ENCODE measurements at regions not wholly inside any gene's neighbourhood (a gene's known extent, or its start where the extent isn't known, plus 50 kb on each side); places are given as distances from the start of the nearest gene placed in this dataset.

DNA sequence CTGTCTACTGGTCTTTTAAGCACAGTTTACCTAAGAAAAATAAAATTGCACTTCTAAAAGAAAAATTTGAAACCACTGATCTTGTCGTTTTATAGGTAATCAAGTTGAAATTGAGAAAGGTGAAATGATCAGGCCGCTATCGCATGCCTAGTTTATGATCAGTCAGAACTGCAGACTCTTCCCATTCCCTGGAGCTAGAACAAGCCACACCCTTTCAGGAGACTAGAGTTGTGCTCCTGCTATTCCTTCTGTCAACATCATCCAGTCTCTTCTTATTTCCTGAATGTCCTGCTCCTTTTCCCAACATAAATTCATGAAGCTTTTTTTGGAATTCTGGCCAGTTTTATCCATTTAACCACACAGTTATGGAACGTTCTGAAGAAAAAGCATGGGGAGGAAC lies 135.1 kb downstream of the SLC7A11 start:
- no peak for ATAC-seq (ENCODE audit: low read depth)
- H3K9me1 ChIP-seq (ENCODE audit: insufficient read depth, low read length) = 0 out of 2 replicates have a peak, but pooled peaks cover 3% of the 10 kb centered on the region
- no peak overlapping the region for H3K4me2 ChIP-seq (ENCODE audit: low read depth, low read length)
- in situ Hi-C loops (cut with MboI; ENCODE audit: low sequenced_read_pairs) = no loop called here
- no peak overlapping the region for H3K4ac ChIP-seq (ENCODE audit: low read depth, low read length)
- WGBS, 2 experiments (ENCODE audit: extremely low coverage in 2 of 2, insufficient read length in 1 of 2) = no CpG with 5 or more reads among the region's 4 CpGs
- no peak overlapping the region for H3K27ac ChIP-seq (ENCODE audit: insufficient read depth, low read length)
- dilution Hi-C loops (cut with HindIII; ENCODE audit: low sequenced_read_pairs, unreplicated experiment) = no loop called here
- H3K36me3 ChIP-seq (ENCODE audit: control insufficient read depth, insufficient read depth, low read length) = no peaks in the 10 kb centered on the region
- no peak overlapping the region for H2BK120ac ChIP-seq (ENCODE audit: low read depth, low read length)
- no TSS peak for BruUV-seq (replicated peaks)
- H2BK15ac ChIP-seq (ENCODE audit: low read depth, low read length) = no peak overlapping the region
- H3K9ac ChIP-seq (ENCODE audit: low read depth, low read length) = no peak overlapping the region
- CTCF ChIA-PET = no interaction called here
- H3K14ac ChIP-seq (replicated peaks; ENCODE audit: low read depth, low read length) = no peak overlapping the region
- no peaks in the 10 kb centered on the region for H3K79me1 ChIP-seq (ENCODE audit: low read depth in 1 of 2, low read length in 2 of 2)
- H4K5ac ChIP-seq (ENCODE audit: low read depth, low read length) = no peak overlapping the region
- H4K91ac ChIP-seq (ENCODE audit: insufficient read depth, low read depth, low read length) = no peak overlapping the region
- H3K23ac ChIP-seq (ENCODE audit: low read depth, low read length) = no peak overlapping the region
- H4K20me1 ChIP-seq (ENCODE audit: insufficient read depth, low read length) = no peaks in the 10 kb centered on the region
- H2AK5ac ChIP-seq (ENCODE audit: low read depth, low read length) = no peak overlapping the region
- POLR2A ChIA-PET (ENCODE audit: unreplicated experiment) = interaction anchor here (0.5 kb wide), 1 partner anchor 29 kb away, joined by 3 read pairs; no protein-coding TSS in a partner anchor
- no peaks in the 10 kb centered on the region; the same call in 1 of the 2 replicates for H3K9me3 ChIP-seq (ENCODE audit: control insufficient read depth, insufficient read depth, low read length)
- intact Hi-C loops (cut with micrococcal nuclease) = no loop called here
- no peak overlapping the region for H2AFZ ChIP-seq (replicated peaks; ENCODE audit: low read length, poor library complexity)
- no peaks in the 10 kb centered on the region for H3K27me3 ChIP-seq (ENCODE audit: control insufficient read depth, insufficient read depth, low read length)
- H2AK9ac ChIP-seq (replicated peaks; ENCODE audit: low read depth, low read length, poor library complexity) = no peak overlapping the region
- H3K4me1 ChIP-seq (ENCODE audit: control insufficient read depth, insufficient read depth, low read length) = peaks cover 6% of the 10 kb centered on the region
- H4K8ac ChIP-seq (ENCODE audit: low read depth in 2 of 2, low read length in 2 of 2) = no peak overlapping the region
- H3K56ac ChIP-seq (ENCODE audit: extremely low read depth, insufficient read depth, low read length) = no peak overlapping the region
- H2BK20ac ChIP-seq (ENCODE audit: low read depth, low read length) = no peak overlapping the region
- no peak overlapping the region for H2BK5ac ChIP-seq (ENCODE audit: low read depth, low read length, poor library complexity, severe bottlenecking)
- H3K18ac ChIP-seq (ENCODE audit: low read depth, low read length) = no peak overlapping the region
- no peak for TF ChIP-seq MAFK (IDR thresholded peaks at IDR 0.05; ENCODE audit: low read depth, low read length)
- TF ChIP-seq CTCF (conservative IDR thresholded peaks at IDR 0.05; ENCODE audit: low read depth, low read length) = no peak
- no peak for TF ChIP-seq SMC3 (IDR thresholded peaks at IDR 0.05; ENCODE audit: low read depth, low read length)
- TF ChIP-seq MXI1 (IDR thresholded peaks at IDR 0.05; ENCODE audit: borderline replicate concordance, low read depth, low read length) = no peak
- TF ChIP-seq, protein P1, sequence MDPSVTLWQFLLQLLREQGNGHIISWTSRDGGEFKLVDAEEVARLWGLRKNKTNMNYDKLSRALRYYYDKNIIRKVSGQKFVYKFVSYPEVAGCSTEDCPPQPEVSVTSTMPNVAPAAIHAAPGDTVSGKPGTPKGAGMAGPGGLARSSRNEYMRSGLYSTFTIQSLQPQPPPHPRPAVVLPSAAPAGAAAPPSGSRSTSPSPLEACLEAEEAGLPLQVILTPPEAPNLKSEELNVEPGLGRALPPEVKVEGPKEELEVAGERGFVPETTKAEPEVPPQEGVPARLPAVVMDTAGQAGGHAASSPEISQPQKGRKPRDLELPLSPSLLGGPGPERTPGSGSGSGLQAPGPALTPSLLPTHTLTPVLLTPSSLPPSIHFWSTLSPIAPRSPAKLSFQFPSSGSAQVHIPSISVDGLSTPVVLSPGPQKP (IDR thresholded peaks at IDR 0.05; ENCODE audit: borderline replicate concordance, low read depth, low read length) = no peak
- DNase-seq = no peak
- no peak overlapping the region for H3K4me3 ChIP-seq (ENCODE audit: insufficient read depth, low read depth, low read length)

Data from IMR-90 (cell line).